GM10248 (cell line): ENCODE measurements at regions not wholly inside any gene's neighbourhood (a gene's known extent, or its start where the extent isn't known, plus 50 kb on each side); places are given as distances from the start of the nearest gene placed in this dataset.
"Not testable (repeated sequence)": the region's sequence is repeated elsewhere in the genome, so short reads cannot be mapped to it uniquely, and the experiment has no call there.

Experiments used
- CTCF ChIA-PET: fragments of 300-600 bp; sonication (Branson Sonifier 250); formaldehyde crosslinking; extraction: SDS; loops from one replicate; lab custom pipeline; 2021; ENCODE audit warnings: antibody characterized with exemption; lab: Yijun Ruan, JAX
- POLR2A ChIA-PET: fragments of 350-650 bp; sonication (Branson Sonifier 250); formaldehyde crosslinking; extraction: SDS; loops from one replicate; lab custom pipeline; 2020; ENCODE audit warnings: antibody characterized with exemption; lab: Yijun Ruan, JAX
- DNase-seq: peaks from one replicate; pipeline ENCODE4 v3.0.0; 2012; ENCODE audit errors: extremely low spot score
- CTCF ChIP-seq: IDR thresholded peaks from 2 replicates; pipeline ENCODE4 v1.5.1; 2012; ENCODE audit warnings: mild to moderate bottlenecking, low read depth; ENCODE audit errors: extremely low read depth, missing control alignments, control extremely low read depth

- POLR2A ChIA-PET, result no interaction called here
- CTCF ChIA-PET, result interaction anchor here (0.6 to 1.6 kb wide), 3 partner anchors 9 to 12 kb away, joined by 3 to 5 read pairs (median 3); no protein-coding TSS in a partner anchor
- no peak for TF ChIP-seq CTCF
- no peak for DNase-seq
Observed at GRCh38 chr12:42868291-42868690, 278.7 kb upstream of the PRICKLE1 start.

- TF ChIP-seq CTCF, result no peak
- ChIA-PET CTCF (no interaction called here), POLR2A (no interaction called here)
- DNase-seq, result no peak
Observed at GRCh38 chr12:42865282-42865681, 275.7 kb upstream of the PRICKLE1 start.

- no peak for TF ChIP-seq CTCF
- ChIA-PET POLR2A (no interaction called here), CTCF (interaction anchor here (1.5 kb wide), 1 partner anchor 12 kb away, joined by 3 read pairs; no protein-coding TSS in a partner anchor)
- no peak for DNase-seq
Observed at GRCh38 chr12:42862055-42862454, 272.5 kb upstream of the PRICKLE1 start.

GRCh38 chr12:42860331-42860730 lies 270.8 kb upstream of the PRICKLE1 start:
- POLR2A ChIA-PET, DNase-seq, CTCF ChIA-PET: not testable (repeated sequence)

- no peak for DNase-seq
- ChIA-PET CTCF (interaction anchor here (1.1 to 1.6 kb wide), 3 partner anchors 10 to 95 kb away, joined by 3 to 5 read pairs (median 3); no protein-coding TSS in a partner anchor), POLR2A (no interaction called here)
- no peak for TF ChIP-seq CTCF
Observed at GRCh38 chr12:42859612-42860011, 270.1 kb upstream of the PRICKLE1 start.

- POLR2A ChIA-PET, result no interaction called here
- CTCF ChIA-PET, result interaction anchor here (1.3 kb wide), 1 partner anchor 12 kb away, joined by 3 read pairs; no protein-coding TSS in a partner anchor
Observed at GRCh38 chr12:42857106-42857505, 267.6 kb upstream of the PRICKLE1 start.

More at GRCh38 chr12:42857106-42857505, 267.6 kb upstream of the PRICKLE1 start:
- no peak for TF ChIP-seq CTCF
- DNase-seq, result no peak
